ENCODE measurements at regions not wholly inside any gene's neighbourhood (a gene's known extent, or its start where the extent isn't known, plus 50 kb on each side); places are given as distances from the start of the nearest gene placed in this dataset.
A peak's percentile ranks its signal among the peaks of the same experiment; 100 is the strongest.

DNA sequence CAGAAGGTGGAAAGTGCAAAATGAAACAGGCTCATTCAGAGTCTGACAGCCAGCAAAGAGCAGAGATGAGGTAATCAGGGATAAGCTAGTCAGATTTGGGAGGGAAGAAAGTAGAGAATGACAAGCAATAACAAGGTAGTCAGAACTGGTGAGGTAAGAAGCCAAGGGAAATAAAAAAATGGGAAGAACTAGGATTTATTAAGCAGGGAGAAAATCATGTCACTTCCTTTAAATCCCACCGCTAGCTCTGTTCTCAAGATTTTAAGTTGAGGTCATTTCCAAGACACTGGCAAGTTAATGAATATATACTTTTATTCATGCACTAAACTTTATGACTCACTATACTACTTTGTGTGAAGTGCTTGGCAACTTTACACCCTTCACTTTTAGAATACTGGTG lies 1106.8 kb downstream of the IGSF11 start:
- no peak for DNase-seq

DNA sequence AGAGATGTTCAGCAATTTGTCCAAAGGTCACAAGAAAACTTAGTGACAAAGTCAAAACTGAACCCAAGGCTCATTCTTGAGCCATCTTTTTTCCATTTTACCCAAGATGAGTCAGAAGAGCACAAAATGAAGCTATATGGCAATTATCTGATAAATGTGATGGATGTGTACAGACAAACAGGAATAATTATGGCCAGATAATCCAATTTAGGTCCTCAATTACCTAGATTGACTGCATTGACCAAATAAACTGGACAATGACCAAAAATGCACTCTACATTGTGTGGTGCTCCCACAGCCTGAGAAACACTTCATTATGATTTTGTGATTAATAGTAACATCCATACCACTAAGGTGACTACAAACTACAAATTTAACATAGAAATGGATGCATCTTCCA lies 1105.8 kb downstream of the IGSF11 start:
- DNase-seq, result no peak

DNA sequence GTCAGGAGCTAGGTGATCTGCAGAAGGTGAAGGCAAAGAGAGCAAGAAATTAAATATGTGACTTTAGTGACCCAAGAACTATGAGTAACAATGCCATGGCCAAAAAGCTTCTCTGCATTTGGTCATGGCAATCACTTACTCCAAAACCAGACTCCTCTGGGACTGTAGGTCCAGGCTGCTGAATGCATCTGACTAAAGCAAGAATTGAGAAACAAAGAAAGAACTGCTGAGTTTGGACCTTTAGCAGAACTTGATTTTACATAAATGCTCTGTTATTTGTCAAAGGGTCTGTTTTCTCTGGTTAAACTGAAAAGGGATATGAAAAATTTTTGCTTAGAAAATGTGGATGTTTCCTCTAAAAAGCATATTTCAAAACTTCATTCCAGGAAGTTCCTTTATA lies 1102.2 kb downstream of the IGSF11 start:
- no peak for DNase-seq

DNA sequence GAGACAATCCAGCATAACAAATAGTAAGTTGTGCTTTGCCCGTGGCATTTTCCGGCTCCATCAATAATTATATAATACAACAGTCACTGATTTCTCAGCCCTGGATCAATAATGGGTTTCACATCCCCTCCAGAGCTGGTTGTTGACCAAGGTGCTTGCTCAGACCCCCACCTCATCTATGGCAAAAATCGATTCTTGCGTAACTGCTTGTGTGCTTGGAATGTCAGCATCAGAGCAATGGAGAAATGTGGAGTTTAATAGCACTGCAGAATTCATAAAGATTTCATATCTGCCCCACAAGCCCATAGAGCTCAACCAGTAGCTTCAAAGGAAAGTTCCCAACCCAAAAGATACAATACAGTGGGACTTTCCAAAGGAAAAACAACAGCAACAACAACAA lies 1098.5 kb downstream of the IGSF11 start:
- no peak for DNase-seq

DNA sequence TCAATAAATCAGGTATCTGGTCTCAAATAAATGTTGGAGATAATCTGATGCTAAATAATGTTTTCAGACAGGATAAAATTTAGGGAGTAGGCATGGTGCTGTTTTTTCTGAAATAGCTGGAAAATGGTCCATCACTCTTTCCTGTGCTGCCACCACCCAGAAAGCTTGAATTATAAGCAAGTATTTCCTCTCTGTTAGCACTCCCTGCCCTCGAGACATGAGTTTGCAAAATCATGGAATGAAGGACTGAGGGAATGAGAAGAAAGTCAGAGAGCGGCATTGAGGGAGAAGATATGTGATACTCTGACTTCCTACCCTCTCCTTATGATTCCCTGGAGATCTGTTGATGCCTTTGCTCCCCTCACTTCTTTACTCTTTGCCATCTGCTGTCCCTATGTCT lies 1095.7 kb downstream of the IGSF11 start:
- no peak for DNase-seq

DNA sequence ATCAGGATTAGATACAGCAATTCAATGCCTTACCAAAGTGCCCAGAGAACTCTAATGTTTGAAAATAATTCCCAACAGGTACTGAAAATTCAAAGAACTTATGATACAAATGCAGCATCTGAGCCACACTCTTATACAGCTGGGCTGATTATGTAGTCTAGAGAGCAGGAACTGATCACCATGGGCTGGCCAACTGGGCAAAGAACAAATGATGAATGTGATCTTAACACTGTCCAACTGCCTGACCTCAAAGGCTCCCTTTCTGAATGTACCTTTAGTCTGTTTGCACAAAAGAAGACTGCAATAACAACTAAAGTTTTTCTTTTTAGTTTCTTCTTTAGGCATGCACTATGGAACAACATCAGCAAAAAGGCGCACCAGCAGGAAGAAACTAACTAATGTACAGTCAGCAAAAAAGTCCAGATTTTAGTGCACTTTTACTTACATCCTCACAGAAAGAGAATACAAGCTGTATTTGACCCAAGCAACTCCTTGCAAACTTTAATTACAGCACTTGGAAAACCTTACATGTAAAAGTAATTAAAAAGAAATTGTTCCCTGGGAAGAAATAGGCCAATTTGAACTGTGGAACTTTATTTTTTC lies 1095.1 kb downstream of the IGSF11 start:
- no peak for DNase-seq

DNA sequence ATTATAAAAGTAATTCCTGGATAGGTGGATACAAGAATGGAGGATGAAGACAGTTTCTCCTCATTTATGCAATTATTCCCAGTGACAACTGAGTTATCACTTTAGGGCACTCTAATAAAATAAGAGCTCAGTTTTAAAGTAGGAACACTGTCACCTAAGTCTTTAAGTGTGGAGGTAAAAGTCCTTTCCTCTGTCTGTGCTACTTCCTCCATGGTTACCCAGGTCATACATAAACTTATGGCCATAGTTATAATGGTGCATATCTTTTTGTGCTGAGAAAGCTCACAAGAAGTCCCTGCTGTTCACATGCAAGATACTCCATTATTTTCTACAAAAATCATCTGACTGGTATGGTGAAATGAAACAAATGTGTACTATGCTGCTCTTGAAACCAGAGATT lies 1093.6 kb downstream of the IGSF11 start:
- DNase-seq, result no peak

DNA sequence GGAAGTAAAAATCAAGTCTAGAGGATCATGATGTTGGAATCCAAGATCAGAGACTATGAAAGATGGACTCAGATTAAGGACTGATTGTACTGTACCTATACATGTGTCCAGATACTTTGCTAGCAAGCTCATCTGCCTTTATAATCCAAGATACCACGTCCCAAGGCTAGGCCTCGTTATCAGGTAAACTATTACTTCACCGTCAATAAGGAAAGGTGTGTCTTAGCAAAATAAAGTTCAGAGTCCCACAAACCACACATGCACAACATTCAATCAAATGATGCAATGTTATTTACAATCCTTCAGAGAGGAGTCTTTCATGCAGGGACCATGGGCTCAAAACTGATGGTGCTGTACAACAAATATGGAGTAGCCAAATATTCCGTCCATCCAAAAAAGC lies 1092.9 kb downstream of the IGSF11 start:
- DNase-seq, result no peak

DNA sequence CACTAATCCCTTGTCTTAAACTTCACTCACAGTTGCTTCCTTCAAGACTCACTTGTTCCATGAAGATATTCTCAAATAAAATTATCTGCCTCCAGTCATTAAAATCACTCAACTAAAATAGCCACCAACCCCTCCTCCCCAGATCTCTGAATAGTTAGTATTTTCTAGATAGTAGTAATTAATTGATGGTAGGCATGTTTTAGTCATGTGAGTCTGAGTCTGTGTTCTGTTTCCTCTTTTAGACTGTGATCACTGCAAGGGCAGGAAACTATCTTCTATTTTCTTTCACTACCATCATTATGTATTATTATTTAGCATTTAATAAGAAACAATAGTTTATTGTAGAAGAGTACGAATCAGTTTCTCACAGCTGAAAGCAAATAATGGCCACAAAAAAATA lies 1080.5 kb downstream of the IGSF11 start:
- DNase-seq, result no peak

DNA sequence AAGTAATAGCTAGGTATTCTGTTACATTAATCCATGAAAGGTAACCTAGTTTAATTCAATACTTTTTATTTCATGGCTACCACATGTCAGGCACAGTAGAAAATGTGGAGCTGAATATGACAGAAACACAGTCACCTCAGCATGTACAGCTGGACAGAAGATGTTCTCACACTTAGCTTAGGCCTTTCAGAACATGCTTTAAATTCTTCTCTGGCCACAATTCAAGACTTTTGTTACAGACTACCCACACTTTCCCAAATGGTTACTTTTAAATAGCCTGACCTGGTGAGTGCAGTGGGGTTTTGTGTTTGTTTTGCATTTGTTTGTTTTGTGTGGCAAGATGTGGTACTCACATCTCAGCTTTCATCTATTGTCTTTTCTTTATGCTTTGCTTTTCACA lies 1079.5 kb downstream of the IGSF11 start:
- no peak for DNase-seq

DNA sequence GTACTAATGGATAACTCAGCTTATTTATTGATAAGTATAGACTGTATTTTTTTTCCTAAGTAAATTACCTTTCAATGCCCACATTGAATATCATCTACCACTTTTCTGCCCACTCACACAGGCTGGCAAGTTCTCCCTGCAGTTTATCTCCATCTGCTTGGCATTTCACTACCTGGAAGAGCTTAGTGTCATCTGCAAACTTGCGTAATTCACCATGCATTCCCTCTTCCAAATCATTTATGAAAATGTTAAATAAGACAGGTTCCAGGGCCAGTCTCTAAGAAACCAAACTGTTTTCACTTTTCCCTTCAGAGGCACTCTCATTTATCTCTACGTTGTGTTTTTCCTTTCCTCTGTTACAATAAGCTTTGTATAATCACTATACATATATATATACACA lies 1076.6 kb downstream of the IGSF11 start:
- no peak for DNase-seq

DNA sequence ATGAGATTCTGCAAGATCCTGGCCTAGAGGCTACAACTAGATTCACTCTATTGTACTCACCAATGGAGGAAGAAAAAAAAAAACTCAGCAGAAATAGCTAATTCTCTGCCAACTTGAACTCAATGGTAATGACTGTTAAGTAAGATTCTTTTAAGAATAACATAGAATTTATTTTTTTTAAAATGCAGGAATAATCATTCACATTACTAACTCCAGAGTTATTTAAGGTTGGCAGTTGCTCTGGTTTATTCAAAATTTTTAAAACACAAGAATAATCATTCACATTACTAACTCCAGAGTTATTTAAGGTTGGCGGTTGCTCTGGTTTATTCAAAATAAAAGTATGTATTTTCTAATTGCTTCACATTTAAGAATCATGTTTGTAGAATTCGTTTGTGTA lies 1071.9 kb downstream of the IGSF11 start:
- no peak for DNase-seq

DNA sequence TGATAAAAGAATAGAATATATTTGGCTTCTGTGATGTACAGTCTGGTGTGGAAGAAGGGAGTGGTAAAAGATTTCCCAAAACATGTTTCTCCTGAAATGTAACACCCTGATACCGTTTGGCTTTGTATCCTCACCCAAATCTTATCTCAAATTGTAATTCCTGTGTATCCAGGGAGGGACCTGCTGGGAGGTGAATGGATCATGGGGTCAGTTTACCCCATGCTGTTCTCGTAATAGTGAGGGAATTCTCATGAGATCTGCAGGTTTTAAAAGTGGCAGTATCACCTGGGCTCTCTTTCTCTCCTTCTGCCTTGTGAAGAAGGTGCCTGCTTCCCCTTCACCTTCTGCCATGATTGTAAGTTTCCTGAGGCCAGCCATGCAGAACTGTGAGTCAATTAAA lies 1070.8 kb downstream of the IGSF11 start:
- DNase-seq, result no peak

DNA sequence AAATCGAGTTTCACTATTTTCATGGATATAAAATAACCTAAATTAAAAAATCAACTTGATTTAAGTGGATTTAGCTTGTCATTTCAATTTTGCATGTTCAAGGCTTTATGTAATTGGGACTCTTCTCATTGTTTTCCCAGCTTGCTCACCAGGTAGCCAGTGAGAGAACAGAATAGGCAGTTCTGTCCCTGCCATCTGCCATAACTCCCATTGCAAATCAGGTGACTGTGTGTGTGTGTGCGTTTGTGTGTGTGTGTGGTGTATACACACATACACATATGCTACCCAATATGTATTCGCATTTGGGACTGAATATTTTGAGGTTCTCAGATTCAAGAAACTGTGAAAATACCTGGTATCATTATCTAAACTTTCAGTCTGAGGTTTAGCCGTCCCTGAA lies 1069.8 kb downstream of the IGSF11 start:
- DNase-seq, result no peak

DNA sequence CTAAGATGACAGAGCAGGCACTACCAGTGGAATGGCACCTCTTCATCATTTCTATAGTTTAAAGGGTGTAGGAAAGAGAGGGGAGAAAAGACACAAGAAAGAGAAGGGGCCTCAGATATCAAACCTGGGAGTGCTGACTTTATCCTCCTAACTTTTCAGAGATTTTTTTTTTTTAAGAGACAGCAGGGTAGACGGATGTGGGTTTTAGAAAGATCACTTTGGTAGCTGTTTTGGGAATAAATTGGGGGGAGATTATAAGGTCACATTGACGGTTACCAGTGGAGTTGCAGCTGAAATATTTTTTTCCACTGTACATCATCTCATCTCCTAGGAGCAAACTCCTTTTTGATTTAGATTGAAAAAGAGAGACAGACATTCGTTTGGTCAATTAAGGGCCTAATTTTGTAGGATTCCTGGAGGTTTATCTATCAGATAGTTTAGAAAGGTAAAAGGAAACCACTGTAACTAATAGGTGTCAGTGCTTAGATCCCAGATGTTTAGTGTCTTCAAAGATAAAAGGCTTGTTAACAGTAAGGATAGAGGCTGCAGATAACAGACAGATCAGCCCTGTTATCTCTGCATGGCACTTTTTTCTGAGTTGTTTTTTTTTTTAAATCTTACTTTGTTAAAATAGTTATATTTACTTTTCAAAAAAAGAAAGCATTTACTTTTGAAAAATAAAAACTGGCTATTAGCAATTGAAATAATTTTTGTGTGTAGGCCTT lies 1057.0 kb downstream of the IGSF11 start:
- DNase-seq, result no peak

DNA sequence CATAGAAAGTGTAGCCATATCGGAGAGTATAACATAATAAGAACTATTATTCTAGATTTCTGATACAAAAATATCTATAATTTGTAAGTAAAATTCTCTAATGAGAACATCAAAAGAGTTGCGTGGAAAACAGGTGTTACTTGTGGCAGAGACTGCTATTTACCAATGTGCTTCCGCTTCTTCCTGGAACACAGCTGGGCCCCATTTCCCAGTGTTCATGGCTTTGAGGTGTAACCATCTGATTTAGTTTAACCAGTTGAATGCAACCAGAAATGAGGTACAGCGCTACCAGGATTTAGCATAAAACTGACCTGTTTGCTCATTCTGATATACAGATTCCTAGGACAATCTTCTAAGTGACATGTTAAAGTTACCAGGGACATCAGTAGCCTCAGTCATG lies 1055.2 kb downstream of the IGSF11 start:
- no peak for DNase-seq

DNA sequence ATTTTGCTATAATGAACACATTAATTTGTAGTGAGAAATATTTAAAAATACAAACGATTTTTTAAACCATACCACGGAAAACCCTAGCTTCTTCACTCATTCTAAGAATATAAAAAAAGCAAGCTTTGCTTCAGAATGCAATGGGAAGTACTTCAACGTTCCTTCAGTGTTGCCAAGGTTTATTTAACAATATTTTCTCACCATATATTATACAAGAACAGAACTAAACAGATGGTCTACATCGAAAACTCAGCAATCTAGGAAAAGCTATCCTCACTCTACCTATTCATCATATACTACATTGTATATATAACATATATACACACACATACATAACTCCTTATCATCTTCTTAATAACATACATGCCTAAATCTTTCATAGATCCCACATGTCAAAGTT lies 1047.4 kb downstream of the IGSF11 start:
- no peak for DNase-seq

DNA sequence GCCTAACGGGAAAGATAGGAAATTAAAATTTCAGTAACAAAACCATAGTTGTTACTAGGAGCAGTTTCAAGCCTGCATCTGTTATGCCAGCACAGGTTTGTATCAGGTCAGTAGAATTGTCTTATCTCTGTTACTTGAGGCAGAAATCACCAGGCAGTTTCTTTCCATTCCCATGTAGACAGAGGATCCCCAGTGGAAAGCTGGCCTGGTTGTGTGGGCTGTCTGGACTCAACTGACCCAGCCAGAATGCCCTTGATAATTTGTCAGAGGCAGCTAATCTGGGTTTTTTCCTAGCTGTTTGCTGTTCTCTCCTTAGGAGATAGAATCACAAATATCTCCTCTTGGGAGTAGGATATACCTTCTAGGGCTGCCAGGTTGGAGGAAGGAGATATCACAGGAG lies 1044.7 kb downstream of the IGSF11 start:
- DNase-seq, result no peak

DNA sequence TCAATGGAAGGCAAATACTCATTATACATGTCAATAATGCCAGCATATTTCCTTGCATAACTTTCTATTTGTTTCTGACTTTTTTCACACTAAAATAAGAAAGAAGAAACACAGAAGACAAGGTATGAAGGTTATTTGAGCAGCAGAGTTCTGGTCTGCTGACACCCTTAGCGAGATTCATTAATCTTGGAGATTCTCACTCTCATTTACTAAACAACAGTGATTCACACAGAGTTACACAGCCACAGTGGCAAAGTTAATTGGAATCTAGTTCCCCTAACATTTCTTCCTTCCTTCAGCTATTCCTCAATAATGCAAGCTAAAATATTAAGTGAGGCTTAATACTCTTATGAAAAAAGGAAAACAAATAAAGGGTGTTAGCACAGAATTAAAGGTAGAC lies 1044.0 kb downstream of the IGSF11 start:
- DNase-seq, result no peak

DNA sequence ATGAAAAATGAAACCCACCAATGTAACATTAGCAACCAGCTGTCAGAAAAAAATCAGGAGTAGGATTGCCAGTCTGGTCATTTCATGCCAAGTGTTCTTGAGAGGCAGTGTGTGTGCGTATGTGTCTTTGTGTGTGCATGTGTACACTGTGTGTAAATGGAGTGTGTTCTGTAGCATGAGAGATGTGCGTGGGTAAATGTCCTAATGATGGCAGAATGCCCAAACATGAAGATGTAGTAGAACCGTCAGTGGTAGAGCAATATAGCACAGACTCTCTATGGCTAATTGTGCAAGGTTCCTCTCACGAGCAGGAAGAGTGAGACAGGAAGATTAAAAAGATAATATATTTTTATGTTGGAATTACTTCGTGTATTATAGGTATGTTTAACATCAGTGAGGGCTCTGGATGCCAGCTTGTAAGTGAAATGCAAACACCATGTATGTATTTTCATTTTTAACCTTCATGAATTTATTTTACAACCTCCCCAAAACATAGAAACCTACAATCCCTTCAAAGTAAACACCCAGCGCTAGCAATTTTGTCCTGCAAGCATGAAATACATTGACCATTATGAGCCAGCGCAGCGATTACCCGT lies 1038.7 kb downstream of the IGSF11 start:
- no peak for DNase-seq

DNA sequence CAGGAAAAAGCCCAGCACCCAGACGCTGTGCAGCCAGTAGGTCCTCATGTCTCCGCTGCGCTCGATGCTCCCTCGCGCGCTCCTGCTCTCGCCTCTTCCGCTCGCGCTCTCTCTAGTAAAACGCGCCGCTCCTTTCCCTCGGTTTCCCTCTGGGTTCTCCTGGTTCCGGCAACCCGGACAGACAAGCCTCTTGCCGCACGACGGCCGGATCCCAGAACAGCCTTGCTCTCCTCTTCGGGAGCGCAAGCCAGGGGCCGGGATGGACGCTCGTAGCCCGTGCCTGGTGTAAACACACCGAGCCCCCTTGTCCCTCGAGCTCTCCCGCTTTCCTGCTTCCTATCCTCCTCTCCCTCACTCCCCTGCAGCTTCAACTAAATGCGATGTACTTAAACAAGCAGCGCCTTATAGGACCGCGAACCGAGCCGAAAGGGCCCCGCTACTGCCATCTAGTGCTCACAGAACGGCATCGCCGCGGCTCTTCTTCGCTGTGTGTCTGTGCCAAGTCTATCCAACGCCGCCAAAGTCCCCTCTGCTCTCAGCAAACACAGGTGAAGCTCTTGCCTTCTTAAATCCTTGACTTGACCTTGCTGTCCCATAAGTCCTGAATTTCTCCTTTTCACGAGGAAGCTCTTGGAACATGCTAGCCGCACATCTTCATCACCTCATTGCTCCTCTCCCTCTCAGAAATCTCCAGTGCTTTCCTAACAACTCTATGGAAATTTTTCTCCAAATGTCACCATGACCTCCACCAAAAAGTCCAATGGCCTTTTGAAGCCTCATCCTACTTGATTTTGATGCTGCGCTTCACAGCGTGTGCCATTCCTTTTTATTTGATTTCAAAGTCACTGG lies 1037.2 kb downstream of the IGSF11 start:
- peak; percentile 67 for DNase-seq

DNA sequence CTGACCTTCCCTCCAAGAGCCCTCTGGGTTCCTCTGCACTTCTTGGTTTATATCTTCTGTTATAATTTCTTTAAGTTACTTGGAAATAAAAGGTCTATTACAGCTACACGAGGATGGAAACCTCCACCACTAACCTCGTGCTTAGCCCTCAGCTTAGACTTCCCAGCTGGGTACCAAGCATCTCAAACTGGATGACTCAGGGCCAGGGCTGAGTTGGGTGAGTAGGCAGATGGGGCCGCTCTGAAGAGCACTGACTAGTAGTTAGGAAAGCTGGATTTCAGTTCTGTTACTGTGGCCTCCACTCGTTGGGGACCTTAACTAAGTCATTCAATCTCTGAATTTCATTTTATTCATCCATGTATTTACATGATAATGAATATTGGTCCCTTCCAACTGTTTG lies 1036.6 kb downstream of the IGSF11 start:
- DNase-seq, result peak; percentile 1

DNA sequence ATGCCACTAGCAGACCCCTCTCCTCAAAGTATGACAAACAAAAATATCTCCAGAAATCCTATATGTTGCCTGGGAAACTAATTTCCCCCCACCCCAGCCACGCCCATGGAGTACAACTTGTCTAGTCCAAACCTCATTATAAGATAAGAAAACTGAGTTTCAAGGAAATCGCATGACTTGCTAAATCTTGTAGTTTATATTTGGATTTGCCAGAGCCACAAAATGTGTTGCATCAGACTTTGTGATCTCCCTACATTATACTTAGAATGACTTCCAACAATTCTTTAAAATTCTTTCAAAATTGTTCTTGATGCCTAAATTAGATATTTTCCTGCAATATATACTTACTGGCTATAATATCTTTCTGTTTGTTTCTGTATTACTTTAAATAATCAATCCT lies 1034.4 kb downstream of the IGSF11 start:
- no peak for DNase-seq

DNA sequence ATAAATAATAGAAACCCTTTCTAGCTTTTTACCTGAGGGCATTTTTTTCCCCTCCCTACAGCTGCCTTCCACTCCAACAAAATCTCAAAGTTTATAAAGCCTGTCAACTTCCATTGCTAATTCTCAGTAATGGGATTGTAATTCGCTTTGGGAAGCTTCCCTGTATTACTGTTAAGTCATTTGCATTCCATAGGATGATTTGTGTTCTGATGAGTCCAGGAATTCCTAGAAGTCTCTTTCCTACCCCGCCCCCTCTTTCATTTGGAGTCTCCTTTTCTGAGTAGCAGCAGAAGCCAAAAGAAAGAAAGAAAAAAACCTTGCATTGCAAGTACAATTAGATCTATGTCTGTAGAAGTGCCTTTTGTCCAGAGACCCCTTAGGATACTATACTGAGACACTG lies 1033.3 kb downstream of the IGSF11 start:
- no peak for DNase-seq
